ENCODE measurements at regions not wholly inside any gene's neighbourhood (a gene's known extent, or its start where the extent isn't known, plus 50 kb on each side); places are given as distances from the start of the nearest gene placed in this dataset.

GRCh38 chr1:4084446-4084845, 184.4 kb upstream of the C1orf174 start:
- ATAC-seq (no peak), DNase-seq (ENCODE audit: low read depth, low spot score) (no peak)
- Histone ChIP-seq H3K27ac (ENCODE audit: low read length) (no peak overlapping the region), H3K4me3 (ENCODE audit: low read depth in 2 of 2, low read length in 2 of 2) (no peak overlapping the region), H3K9me3 (ENCODE audit: control insufficient read depth, insufficient read depth, low read depth, low read length) (no peaks in the 10 kb centered on the region), H3K36me3 (ENCODE audit: control insufficient read depth, insufficient read depth, low read length) (no peaks in the 10 kb centered on the region), H3K4me1 (ENCODE audit: control insufficient read depth, insufficient read depth, low read length) (no peaks in the 10 kb centered on the region), H3K27me3 (ENCODE audit: control insufficient read depth, insufficient read depth, low read length) (peaks cover 3% of the 10 kb centered on the region; the same call in 1 of the 2 replicates)
- POLR2A ChIA-PET, result no interaction called here
- in situ Hi-C loops (cut with HindIII; ENCODE audit: low pct_unique_long_range_greater_than_20kb, low sequenced_read_pairs) (no loop called here), intact Hi-C loops (cut with micrococcal nuclease; ENCODE audit: unreplicated experiment) (no loop called here)
- TF ChIP-seq REST (IDR thresholded peaks at IDR 0.05; ENCODE audit: insufficient read depth in 1 of 2, low read depth in 2 of 2, low read length in 1 of 2) (no peak), POLR2AphosphoS5 (IDR thresholded peaks at IDR 0.05; ENCODE audit: low read depth, low read length) (no peak), SIN3A (IDR thresholded peaks at IDR 0.05; ENCODE audit: borderline replicate concordance, insufficient read depth, low read depth, low read length) (no peak), TCF7L2 (IDR thresholded peaks at IDR 0.05; ENCODE audit: low read depth, low read length) (no peak)
- TF ChIP-seq, protein P1, sequence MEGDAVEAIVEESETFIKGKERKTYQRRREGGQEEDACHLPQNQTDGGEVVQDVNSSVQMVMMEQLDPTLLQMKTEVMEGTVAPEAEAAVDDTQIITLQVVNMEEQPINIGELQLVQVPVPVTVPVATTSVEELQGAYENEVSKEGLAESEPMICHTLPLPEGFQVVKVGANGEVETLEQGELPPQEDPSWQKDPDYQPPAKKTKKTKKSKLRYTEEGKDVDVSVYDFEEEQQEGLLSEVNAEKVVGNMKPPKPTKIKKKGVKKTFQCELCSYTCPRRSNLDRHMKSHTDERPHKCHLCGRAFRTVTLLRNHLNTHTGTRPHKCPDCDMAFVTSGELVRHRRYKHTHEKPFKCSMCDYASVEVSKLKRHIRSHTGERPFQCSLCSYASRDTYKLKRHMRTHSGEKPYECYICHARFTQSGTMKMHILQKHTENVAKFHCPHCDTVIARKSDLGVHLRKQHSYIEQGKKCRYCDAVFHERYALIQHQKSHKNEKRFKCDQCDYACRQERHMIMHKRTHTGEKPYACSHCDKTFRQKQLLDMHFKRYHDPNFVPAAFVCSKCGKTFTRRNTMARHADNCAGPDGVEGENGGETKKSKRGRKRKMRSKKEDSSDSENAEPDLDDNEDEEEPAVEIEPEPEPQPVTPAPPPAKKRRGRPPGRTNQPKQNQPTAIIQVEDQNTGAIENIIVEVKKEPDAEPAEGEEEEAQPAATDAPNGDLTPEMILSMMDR (IDR thresholded peaks at IDR 0.05), result no peak
- CTCF ChIA-PET, result no interaction called here
- no TSS peak for BruUV-seq (replicated peaks)

DNA sequence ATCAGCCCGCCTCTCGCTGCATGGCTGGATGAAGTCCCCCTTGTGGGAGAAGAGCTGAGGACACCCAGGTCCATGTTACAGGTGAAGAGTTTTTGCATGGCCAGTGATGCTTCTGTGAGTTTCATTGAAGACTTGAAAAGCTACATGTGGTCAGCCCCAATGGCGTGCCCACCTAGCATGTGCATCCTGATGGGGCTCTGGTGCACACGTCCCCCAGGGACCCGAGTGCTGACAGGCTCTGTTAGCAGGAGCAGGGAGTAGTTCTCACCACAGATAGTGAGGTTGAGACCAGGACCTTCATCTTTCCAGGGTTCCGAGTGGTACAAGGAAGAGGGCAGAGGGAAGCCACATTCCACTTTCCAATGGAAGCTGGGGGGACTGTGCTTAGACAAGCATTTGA, 184.8 kb upstream of the C1orf174 start:
- Histone ChIP-seq H3K27ac (ENCODE audit: low read length) (no peak overlapping the region), H3K4me3 (ENCODE audit: low read depth in 2 of 2, low read length in 2 of 2) (no peak overlapping the region), H3K9me3 (ENCODE audit: control insufficient read depth, insufficient read depth, low read depth, low read length) (no peaks in the 10 kb centered on the region), H3K36me3 (ENCODE audit: control insufficient read depth, insufficient read depth, low read length) (no peaks in the 10 kb centered on the region), H3K27me3 (ENCODE audit: control insufficient read depth, insufficient read depth, low read length) (peaks cover 3% of the 10 kb centered on the region; the same call in 1 of the 2 replicates), H3K4me1 (ENCODE audit: control insufficient read depth, insufficient read depth, low read length) (no peaks in the 10 kb centered on the region)
- no peak for ATAC-seq
- DNase-seq (ENCODE audit: low read depth, low spot score), result no peak
- ChIA-PET POLR2A (no interaction called here), CTCF (no interaction called here)
- TF ChIP-seq POLR2AphosphoS5 (IDR thresholded peaks at IDR 0.05; ENCODE audit: low read depth, low read length) (no peak), SIN3A (IDR thresholded peaks at IDR 0.05; ENCODE audit: borderline replicate concordance, insufficient read depth, low read depth, low read length) (no peak), REST (IDR thresholded peaks at IDR 0.05; ENCODE audit: insufficient read depth in 1 of 2, low read depth in 2 of 2, low read length in 1 of 2) (no peak), TCF7L2 (IDR thresholded peaks at IDR 0.05; ENCODE audit: low read depth, low read length) (no peak)
- TF ChIP-seq, protein P1 (IDR thresholded peaks at IDR 0.05), result no peak
- in situ Hi-C loops (cut with HindIII; ENCODE audit: low pct_unique_long_range_greater_than_20kb, low sequenced_read_pairs) (no loop called here), intact Hi-C loops (cut with micrococcal nuclease; ENCODE audit: unreplicated experiment) (no loop called here)
- no TSS peak for BruUV-seq (replicated peaks)

All from Panc1 (cell line).